ENCODE measurements at regions not wholly inside any gene's neighbourhood (a gene's known extent, or its start where the extent isn't known, plus 50 kb on each side); places are given as distances from the start of the nearest gene placed in this dataset. TPM values are rescaled to one million over a fixed set of nuclear protein-coding genes. Genes with fewer than 3 reads are reported as not detected.

DNA sequence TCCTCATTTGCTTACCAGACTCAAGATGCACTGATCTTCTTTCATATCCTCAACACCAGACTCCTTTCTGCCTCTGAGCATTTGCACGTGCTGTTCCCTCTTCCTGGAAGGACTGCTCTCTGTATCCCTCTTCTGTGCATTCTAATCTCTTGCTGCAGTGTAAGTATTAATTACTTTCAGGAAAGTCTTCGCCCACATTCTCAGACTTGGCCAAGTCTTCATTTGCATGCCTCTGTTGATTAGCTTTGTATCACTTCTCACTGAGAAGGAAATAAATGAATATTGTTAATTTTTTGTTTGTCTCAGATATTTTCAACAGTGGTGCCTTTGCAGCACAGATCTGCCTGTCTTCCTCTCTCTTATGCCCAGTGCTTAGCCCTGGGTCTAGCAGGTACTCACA is 50.3 kb upstream of the RAB3GAP2 start:
- no peak overlapping the region for H3K4me3 ChIP-seq
- no peak overlapping the region for H3K4me2 ChIP-seq (ENCODE audit: unreplicated experiment)
- DNase-seq: no peak
- H3K79me2 ChIP-seq (ENCODE audit: insufficient read depth): no peaks in the 10 kb centered on the region
- no peak for TF ChIP-seq EZH2 (IDR thresholded peaks at IDR 0.05; ENCODE audit: insufficient read depth, poor library complexity, severe bottlenecking)
- TF ChIP-seq EZH2phosphoT487 (IDR thresholded peaks at IDR 0.05; ENCODE audit: insufficient read depth, low read depth): no peak
- in situ Hi-C loops (cut with MboI): no loop called here
- H3K27ac ChIP-seq: no peak overlapping the region
- H4K20me1 ChIP-seq (ENCODE audit: insufficient read depth): no peaks in the 10 kb centered on the region
- no peak overlapping the region for H3K9ac ChIP-seq
- WGBS, 2 experiments (ENCODE audit: low coverage in 1 of 2, low lambda C conversion rate in 2 of 2, missing lambda C conversion rate in 2 of 2): 29 to 43% methylated on average over 2 of the region's 2 CpGs
- no peaks in the 10 kb centered on the region for H3K9me2 ChIP-seq (ENCODE audit: insufficient read depth)
- H3K27me3 ChIP-seq (replicated peaks; ENCODE audit: insufficient read depth): no peaks in the 10 kb centered on the region; the same call in 1 of the 2 replicates
- no peak overlapping the region for H2AFZ ChIP-seq
- no peaks in the 10 kb centered on the region for H3F3A ChIP-seq (ENCODE audit: insufficient read depth)
- H3K36me3 ChIP-seq (ENCODE audit: low read depth): no peaks in the 10 kb centered on the region
- H3K4me1 ChIP-seq (ENCODE audit: insufficient read depth): no peaks in the 10 kb centered on the region
- no peaks in the 10 kb centered on the region for H3K9me3 ChIP-seq (ENCODE audit: low read depth)

Small RNAs in the stretch of these regions (small RNA-seq; reads per million reads assigned to genes)
- not detected for gene AC096644.2 (ENCODE audit: low read depth, low replicate concordance)
